CD14-positive monocyte (primary cell): ENCODE measurements at regions not wholly inside any gene's neighbourhood (a gene's known extent, or its start where the extent isn't known, plus 50 kb on each side); places are given as distances from the start of the nearest gene placed in this dataset.

ENCODE experiments used
- DNase-seq, 3 donors: peaks; one replicate each; pipeline ENCODE4 v3.0.0-alpha.2; 2011 to 2022
- H2AFZ ChIP-seq: 2 replicates; pipeline ENCODE4 v1.6.0; 2012; ENCODE audit warnings: mild to moderate bottlenecking, low read depth, low read length, inconsistent platforms; ENCODE audit not compliant: insufficient read depth, poor library complexity, severe bottlenecking
- H3K27ac ChIP-seq, 2 donors: 1 replicate in 1 of 2; 2 replicates in 1 of 2; pipeline ENCODE4 v1.5.1; 2012 to 2013; ENCODE audit warnings: low read length in 2 of 2, control low read depth in 1 of 2, inconsistent platforms in 1 of 2, low read depth in 1 of 2, mild to moderate bottlenecking in 1 of 2
- H3K27me3 ChIP-seq, 2 donors: one replicate each; pipeline versions ENCODE4 v1.6.0 to v1.6.1; 2011 to 2013; ENCODE audit warnings: low read length in 2 of 2; ENCODE audit not compliant: control insufficient read depth in 2 of 2, insufficient read depth in 2 of 2
- H3K36me3 ChIP-seq, 2 donors: replicated peaks in 1 of 2; 1 replicate in 1 of 2; 2 replicates in 1 of 2; pipeline versions ENCODE4 v1.5.1 to v1.6.1; 2012 to 2013; ENCODE audit warnings: low read length in 2 of 2, control low read depth in 1 of 2, inconsistent platforms in 1 of 2, mild to moderate bottlenecking in 1 of 2; ENCODE audit not compliant: insufficient read depth in 2 of 2, control insufficient read depth in 1 of 2
- H3K4me1 ChIP-seq, 2 donors: 1 replicate in 1 of 2; 2 replicates in 1 of 2; pipeline versions ENCODE4 v1.5.1 to v1.6.1; 2012 to 2013; ENCODE audit warnings: low read length in 2 of 2, control low read depth in 1 of 2, inconsistent platforms in 1 of 2, mild to moderate bottlenecking in 1 of 2, moderate library complexity in 1 of 2; ENCODE audit not compliant: insufficient read depth in 2 of 2, control insufficient read depth in 1 of 2
- H3K4me2 ChIP-seq: replicated peaks from 2 replicates; pipeline ENCODE3; 2012; ENCODE audit warnings: low read length, moderate library complexity, mild to moderate bottlenecking; ENCODE audit not compliant: poor library complexity, severe bottlenecking; ENCODE audit errors: extremely low read depth
- H3K4me3 ChIP-seq, 3 experiments: fragments of 200-600 bp in 1 of 3; sonication (generic) in 1 of 3; replicated peaks in 1 of 3; 1 replicate in 2 of 3; 2 replicates in 1 of 3; pipeline ENCODE4 v1.5.1; 2011 to 2013; ENCODE audit warnings: low read length in 3 of 3, mild to moderate bottlenecking in 3 of 3, control low read depth in 2 of 3, low read depth in 2 of 3, inconsistent platforms in 1 of 3, moderate library complexity in 1 of 3
- H3K79me2 ChIP-seq: 2 replicates; pipeline ENCODE4 v1.6.0; 2012; ENCODE audit warnings: mild to moderate bottlenecking, control low read depth, inconsistent platforms, low read length, moderate library complexity; ENCODE audit not compliant: insufficient read depth
- H3K9ac ChIP-seq: 2 replicates; pipeline ENCODE4 v1.6.0; 2017; ENCODE audit warnings: low read length, mild to moderate bottlenecking; ENCODE audit not compliant: insufficient read depth, poor library complexity, severe bottlenecking
- H3K9me3 ChIP-seq, 2 donors: replicated peaks in 1 of 2; 1 replicate in 1 of 2; 2 replicates in 1 of 2; pipeline versions ENCODE4 v1.5.1 to v1.6.1; 2012 to 2013; ENCODE audit warnings: low read length in 2 of 2, control low read depth in 1 of 2; ENCODE audit not compliant: control insufficient read depth in 1 of 2, insufficient read depth in 1 of 2
- H4K20me1 ChIP-seq: 2 replicates; pipeline ENCODE4 v1.6.0; 2012; ENCODE audit warnings: mild to moderate bottlenecking, low read length, control low read depth, moderate library complexity; ENCODE audit not compliant: insufficient read depth
- H3K27ac Mint-ChIP-seq, 7 donors: one replicate each; pipeline ENCODE4 v1.8.0; 2020; ENCODE audit warnings: mild to moderate bottlenecking in 7 of 7, mixed read lengths in 7 of 7, moderate library complexity in 6 of 7, inconsistent platforms in 2 of 7
- H3K27me3 Mint-ChIP-seq, 3 donors: one replicate each; pipeline ENCODE4 v1.8.0; 2021 to 2022; ENCODE audit warnings: low read depth in 3 of 3, mild to moderate bottlenecking in 3 of 3, mixed read lengths in 3 of 3, moderate library complexity in 3 of 3, inconsistent platforms in 1 of 3
- H3K36me3 Mint-ChIP-seq, 2 donors: one replicate each; pipeline ENCODE4 v1.8.0; 2020; ENCODE audit warnings: mixed read lengths in 2 of 2, inconsistent platforms in 1 of 2, mild to moderate bottlenecking in 1 of 2
- H3K4me1 Mint-ChIP-seq: one replicate; pipeline ENCODE4 v1.8.0; 2020; ENCODE audit warnings: mild to moderate bottlenecking, mixed read lengths
- H3K4me3 Mint-ChIP-seq, 2 donors: one replicate each; pipeline ENCODE4 v1.8.0; 2020; ENCODE audit warnings: mild to moderate bottlenecking in 2 of 2, mixed read lengths in 2 of 2, moderate library complexity in 1 of 2
- H3K9me3 Mint-ChIP-seq, 7 donors: one replicate each; pipeline ENCODE4 v1.8.0; 2020 to 2022; ENCODE audit warnings: mixed read lengths in 7 of 7, mild to moderate bottlenecking in 6 of 7, moderate library complexity in 6 of 7, inconsistent platforms in 2 of 7
- WGBS: methylation state at CpG from one replicate; pipeline ENCODE4 v1.1.5; 2013; ENCODE audit warnings: missing lambda C conversion rate; ENCODE audit not compliant: insufficient coverage; 5-methylcytosine and 5-hydroxymethylcytosine counted together
- intact Hi-C, 2 donors: fragments of 100-400 bp; cut with micrococcal nuclease; formaldehyde crosslinking; loops; one replicate each; pipeline versions ENCODE4 v1.15.0 to v1.15.1; 2023
- TF ChIP-seq, protein P1 (sequence below): fragments of 200-600 bp; IDR thresholded peaks from one replicate; pipeline ENCODE4 v1.8.0; 2022; ENCODE audit warnings: antibody characterized with exemption, mild to moderate bottlenecking

DNA sequence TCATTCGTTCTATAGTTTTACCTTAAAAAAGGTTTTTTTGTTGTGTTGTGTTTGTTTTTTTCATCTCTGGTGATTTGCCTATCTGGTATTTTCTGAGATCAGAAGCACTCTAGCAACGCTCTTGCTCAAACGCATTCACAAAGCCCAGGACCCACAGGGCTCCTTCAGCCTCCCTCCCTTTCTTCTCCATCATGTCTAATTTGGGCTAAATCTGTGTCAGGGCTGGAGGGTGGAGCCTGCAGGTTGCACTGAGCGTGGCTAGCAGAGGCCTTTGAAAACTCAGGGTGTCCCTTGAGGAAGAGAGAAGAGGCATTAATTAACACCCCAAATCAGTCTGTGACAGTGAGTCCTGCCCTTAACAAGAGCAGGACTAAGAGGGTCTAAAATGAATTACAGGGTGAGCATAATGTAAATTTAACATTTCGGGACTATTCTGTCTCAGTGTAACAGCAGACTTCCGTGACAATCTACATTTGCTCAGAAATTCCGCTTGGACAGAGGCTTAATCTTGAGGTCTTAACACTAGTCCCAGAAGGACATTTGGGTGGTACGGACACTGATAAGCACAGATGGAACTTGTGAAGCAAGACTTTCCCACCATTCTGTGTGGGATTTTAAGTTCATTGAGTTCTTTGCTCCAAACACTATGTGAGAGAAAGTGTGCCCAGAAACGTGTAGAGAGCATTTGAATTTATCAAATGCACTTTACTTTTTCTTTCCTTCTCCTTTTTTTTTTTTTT lies 174.4 kb upstream of the APCDD1 start:
- no peaks in the 10 kb centered on the region for H3K36me3 ChIP-seq
- Mint-ChIP-seq H3K27ac (no peak overlapping the region), H3K9me3 (peaks cover 0 to 12% (median 3%) of the 10 kb centered on the region in 7 donors), H3K4me1 (peaks cover 36% of the 10 kb centered on the region), H3K27me3 (peaks cover 0 to 1% (median 0%) of the 10 kb centered on the region in 3 donors), H3K36me3 (peaks cover 6 to 15% of the 10 kb centered on the region in 2 donors), H3K4me3 (no peak overlapping the region)
- whole genome bisulfite sequencing, result 95% methylated on average over 4 of the region's 9 CpGs
- H3K27ac ChIP-seq, result no peak overlapping the region
- H3K9me3 ChIP-seq, result no peaks in the 10 kb centered on the region
- H3K27me3 ChIP-seq, result no peaks in the 10 kb centered on the region
- H3K79me2 ChIP-seq, result no peaks in the 10 kb centered on the region
- H3K9ac ChIP-seq, result no peak overlapping the region
- H3K4me2 ChIP-seq, result no peak overlapping the region
- H3K4me3 ChIP-seq, result no peak overlapping the region
- peaks cover 22 to 34% of the 10 kb centered on the region in 2 donors for H3K4me1 ChIP-seq
- intact Hi-C loops, result loop anchor here in 1 of 2 donors (10.0 kb wide), 1 partner anchor 75 kb away; no protein-coding TSS in a partner anchor
- TF ChIP-seq, protein P1, sequence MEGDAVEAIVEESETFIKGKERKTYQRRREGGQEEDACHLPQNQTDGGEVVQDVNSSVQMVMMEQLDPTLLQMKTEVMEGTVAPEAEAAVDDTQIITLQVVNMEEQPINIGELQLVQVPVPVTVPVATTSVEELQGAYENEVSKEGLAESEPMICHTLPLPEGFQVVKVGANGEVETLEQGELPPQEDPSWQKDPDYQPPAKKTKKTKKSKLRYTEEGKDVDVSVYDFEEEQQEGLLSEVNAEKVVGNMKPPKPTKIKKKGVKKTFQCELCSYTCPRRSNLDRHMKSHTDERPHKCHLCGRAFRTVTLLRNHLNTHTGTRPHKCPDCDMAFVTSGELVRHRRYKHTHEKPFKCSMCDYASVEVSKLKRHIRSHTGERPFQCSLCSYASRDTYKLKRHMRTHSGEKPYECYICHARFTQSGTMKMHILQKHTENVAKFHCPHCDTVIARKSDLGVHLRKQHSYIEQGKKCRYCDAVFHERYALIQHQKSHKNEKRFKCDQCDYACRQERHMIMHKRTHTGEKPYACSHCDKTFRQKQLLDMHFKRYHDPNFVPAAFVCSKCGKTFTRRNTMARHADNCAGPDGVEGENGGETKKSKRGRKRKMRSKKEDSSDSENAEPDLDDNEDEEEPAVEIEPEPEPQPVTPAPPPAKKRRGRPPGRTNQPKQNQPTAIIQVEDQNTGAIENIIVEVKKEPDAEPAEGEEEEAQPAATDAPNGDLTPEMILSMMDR, result no peak
- DNase-seq, result no peak
- H4K20me1 ChIP-seq, result no peaks in the 10 kb centered on the region
- no peak overlapping the region for H2AFZ ChIP-seq

DNA sequence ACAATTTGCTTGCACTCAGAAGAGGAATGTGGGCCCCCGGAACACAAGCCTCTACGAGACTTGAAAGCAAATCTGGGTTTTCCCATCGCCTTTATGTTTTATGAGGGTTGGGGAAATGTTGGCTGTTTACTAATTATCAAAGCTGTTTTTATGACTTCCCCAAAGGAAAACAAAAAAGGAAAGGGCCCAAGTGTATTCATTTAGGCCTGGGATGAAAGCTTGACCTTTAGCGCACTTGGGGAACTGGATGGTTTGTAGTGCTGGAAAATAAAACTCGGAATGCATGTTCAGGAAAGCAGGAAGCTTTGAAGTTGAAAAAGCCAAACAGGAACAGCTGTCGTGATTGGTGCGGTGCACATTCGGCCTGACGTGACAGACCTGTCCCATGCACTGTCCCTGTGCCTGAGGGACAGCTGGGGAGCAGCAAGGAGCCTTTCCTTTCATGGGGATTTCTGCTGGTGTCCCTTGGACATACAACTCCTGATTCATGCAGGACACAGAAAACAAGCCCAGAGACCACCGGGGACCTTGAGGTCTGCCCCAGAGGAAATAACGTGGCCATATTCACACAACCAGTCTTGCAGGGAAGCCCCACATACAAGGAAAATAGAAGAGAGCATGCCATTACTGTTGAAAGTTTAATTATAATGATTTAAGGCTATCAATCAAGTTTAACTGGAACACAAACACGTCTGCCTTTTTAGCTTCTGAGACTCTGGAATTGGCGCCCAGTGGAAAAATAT lies 169.7 kb upstream of the APCDD1 start:
- peak overlapping the region; percentile 55 for H2AFZ ChIP-seq
- H3K4me1 ChIP-seq, result peaks cover 68 to 69% of the 10 kb centered on the region in 2 donors
- TF ChIP-seq, protein P1, result no peak
- peaks cover 11% of the 10 kb centered on the region for H3K79me2 ChIP-seq
- H4K20me1 ChIP-seq, result no peaks in the 10 kb centered on the region
- Mint-ChIP-seq H3K27ac (peak overlapping the region; percentile 81 to 95 (median 91)), H3K36me3 (peaks cover 10 to 14% of the 10 kb centered on the region in 2 donors), H3K27me3 (peaks cover 0 to 3% (median 2%) of the 10 kb centered on the region in 3 donors), H3K4me3 (peak overlapping the region; percentile 41 to 75), H3K4me1 (peaks cover 75% of the 10 kb centered on the region), H3K9me3 (peaks cover 9 to 16% (median 11%) of the 10 kb centered on the region in 7 donors)
- 13% methylated on average over 6 of the region's 13 CpGs for WGBS
- no peaks in the 10 kb centered on the region for H3K27me3 ChIP-seq
- DNase-seq, result peak in 2 of 3 donors; percentile 23 to 26
- H3K4me3 ChIP-seq, result peak overlapping the region in 1 of 3 experiments; percentile 55
- intact Hi-C loops, result no loop called here
- H3K27ac ChIP-seq, result peak overlapping the region; percentile 73 to 99
- peak overlapping the region; percentile 58 for H3K4me2 ChIP-seq
- H3K9me3 ChIP-seq, result peaks cover 0 to 8% of the 10 kb centered on the region in 2 donors
- H3K36me3 ChIP-seq, result no peaks in the 10 kb centered on the region
- H3K9ac ChIP-seq, result peak overlapping the region; percentile 26
